ENCODE measurements at regions not wholly inside any gene's neighbourhood (a gene's known extent, or its start where the extent isn't known, plus 50 kb on each side); places are given as distances from the start of the nearest gene placed in this dataset.
A peak's percentile ranks its signal among the peaks of the same experiment; 100 is the strongest.

DNA sequence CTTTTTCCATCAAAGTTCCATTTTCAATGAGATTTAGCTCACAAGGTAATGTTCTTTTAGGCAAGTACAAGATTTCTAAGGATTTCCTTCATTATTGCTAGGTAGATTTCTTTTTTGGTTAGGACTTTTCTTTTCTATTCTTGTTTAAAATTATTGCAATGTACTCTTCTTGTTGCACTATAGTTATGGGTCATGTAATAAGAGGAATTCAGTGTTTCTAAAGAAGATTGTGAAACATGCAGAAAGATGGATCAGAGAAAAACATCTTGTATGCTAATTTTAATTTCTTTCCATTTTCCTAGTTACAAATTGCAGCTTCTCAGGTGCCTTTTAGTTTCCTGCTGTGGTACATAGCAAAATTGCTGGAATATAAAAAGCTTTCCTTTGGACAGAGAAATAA is 56.1 kb downstream of the BTG1 start:
- no peak for DNase-seq

- DNase-seq = no peak
Measured at GRCh38 chr12:92088805-92089204, 56.8 kb downstream of the BTG1 start.

DNA sequence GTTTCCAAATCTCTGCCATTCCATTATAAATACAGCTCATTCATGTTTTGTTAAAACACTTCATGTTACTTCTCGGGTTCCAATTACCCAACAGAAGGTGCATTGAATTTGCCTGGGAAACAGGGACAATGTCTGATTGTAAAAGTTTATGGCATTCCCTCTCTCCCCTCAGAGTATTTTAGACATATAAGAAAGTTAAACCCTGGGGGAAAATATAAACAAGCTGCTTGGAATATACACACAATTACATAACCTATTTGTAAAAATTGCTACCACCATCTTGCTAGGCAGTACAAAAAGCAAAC is 60.0 kb downstream of the BTG1 start:
- DNase-seq = no peak

- no peak for DNase-seq
Measured at GRCh38 chr12:92085040-92085735, 60.5 kb downstream of the BTG1 start.

DNA sequence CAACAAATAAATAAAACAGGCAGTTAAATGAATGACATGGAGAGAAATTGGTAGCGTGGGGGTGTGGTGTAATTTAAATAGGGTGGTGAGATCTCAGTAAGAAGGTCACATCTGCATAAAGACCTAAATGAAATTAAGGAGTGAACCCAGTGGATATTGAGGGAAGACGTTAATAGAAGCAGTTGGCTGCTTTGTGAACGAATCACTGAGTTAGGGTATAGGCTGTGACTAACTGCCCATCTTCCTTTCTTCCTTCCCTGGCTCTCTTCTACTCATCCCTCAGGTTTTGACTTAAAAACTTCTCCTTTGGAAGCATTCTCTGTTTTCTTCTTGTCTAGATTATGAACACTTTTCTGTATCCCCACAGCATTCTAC is 64.7 kb downstream of the BTG1 start:
- no peak for DNase-seq

- DNase-seq = no peak
Measured at GRCh38 chr12:92079054-92079385, 66.6 kb downstream of the BTG1 start.

- DNase-seq = peak; percentile 67
Measured at GRCh38 chr12:92078167-92079053, 67.2 kb downstream of the BTG1 start.

- DNase-seq = no peak
Measured at GRCh38 chr12:92077530-92077929, 68.1 kb downstream of the BTG1 start.

GRCh38 chr12:92076101-92076500 is 69.5 kb downstream of the BTG1 start:
- no peak for DNase-seq

GRCh38 chr12:92075425-92075914 is 70.2 kb downstream of the BTG1 start:
- DNase-seq = no peak

DNA sequence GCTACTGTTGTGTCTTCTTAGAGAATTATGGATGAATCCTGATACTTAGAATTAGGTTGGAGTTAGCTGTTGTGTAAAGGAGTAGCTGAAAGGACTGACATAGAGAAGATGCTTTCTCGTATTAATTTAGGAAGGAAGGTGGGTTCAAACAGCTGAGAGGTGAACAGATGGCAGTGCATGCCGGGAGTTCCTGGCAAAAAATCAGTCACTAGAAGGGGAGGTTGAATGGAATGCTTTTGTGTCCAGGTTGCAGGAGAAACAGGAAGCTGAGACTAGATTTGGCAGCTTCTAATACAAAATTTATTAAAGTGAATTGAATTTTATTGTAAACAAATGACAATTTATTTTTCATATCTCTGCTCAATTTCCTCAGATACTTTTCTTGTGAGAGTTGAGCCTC is 70.8 kb downstream of the BTG1 start:
- DNase-seq = no peak

GRCh38 chr12:92073094-92073493 is 72.6 kb downstream of the BTG1 start:
- peak; percentile 37 for DNase-seq

GRCh38 chr12:92072112-92072511 is 73.5 kb downstream of the BTG1 start:
- DNase-seq = no peak

GRCh38 chr12:92070864-92071445 is 74.7 kb downstream of the BTG1 start:
- DNase-seq = peak; percentile 92

DNA sequence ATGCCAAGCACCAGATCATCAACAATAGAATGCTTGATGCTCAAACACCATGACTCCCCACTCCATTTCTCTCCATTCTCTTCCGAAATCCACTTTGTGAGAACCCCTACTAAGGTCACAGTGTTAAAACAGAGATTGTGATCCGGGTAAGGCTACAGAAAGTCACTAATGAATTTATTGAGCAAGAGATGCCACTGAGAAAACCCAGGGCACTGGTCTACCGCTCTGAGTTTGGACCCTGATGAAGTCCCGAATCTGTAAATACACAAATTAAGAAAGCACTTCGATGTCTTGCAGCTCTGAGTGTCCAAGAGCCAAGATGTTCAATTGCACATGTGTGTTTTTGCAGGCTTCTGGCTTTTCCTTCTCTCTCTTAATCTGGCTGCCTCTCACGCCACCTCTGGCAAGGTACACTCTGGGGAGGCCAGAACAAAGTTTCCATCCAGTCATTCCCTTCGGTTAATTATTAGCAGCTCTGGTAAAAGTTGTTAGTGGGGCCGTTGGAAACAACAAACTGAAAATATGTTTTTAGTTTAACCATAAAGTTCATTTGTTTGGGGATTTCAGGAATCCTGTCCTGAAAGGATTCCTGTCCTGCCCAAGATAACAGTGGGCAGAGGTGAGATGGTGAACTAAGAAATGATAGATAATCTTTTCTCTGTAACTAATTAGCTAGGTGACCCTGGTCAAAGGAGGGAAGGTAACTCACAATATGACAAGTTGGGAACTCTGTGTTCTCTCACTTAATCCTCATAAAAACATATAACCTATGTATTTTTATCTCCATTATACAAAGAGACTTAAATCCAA is 75.4 kb downstream of the BTG1 start:
- DNase-seq = no peak

DNA sequence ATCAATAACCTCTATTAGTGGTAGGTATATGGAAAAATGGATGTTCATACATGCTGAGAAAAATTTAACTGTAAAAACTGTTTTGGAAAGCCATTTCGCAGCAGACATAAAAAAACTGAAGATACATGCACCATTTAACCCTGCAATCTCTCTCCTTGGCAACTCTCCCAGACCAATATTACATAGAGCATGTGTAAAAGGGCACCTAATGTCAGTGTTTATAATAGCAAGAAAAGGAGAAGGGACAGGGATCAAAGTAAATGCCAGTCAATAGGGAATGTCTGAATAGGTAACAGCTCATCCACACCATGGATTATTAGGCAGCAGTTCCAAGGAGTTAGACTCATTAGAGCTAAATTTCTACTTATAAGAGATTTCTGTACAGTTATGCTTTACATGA is 77.2 kb downstream of the BTG1 start:
- no peak for DNase-seq

GRCh38 chr12:92065639-92066038 is 80.0 kb downstream of the BTG1 start:
- peak; percentile 71 for DNase-seq

- peak; percentile 88 for DNase-seq
Measured at GRCh38 chr12:92065018-92065499, 80.6 kb downstream of the BTG1 start.

GRCh38 chr12:92064422-92064821 is 81.2 kb downstream of the BTG1 start:
- no peak for DNase-seq

- DNase-seq = no peak
Measured at GRCh38 chr12:92063641-92064040, 82.0 kb downstream of the BTG1 start.

- DNase-seq = no peak
Measured at GRCh38 chr12:92062539-92063493, 82.8 kb downstream of the BTG1 start.

GRCh38 chr12:92061061-92061460 is 84.6 kb downstream of the BTG1 start:
- DNase-seq = no peak
